ENCODE measurements at regions not wholly inside any gene's neighbourhood (a gene's known extent, or its start where the extent isn't known, plus 50 kb on each side); places are given as distances from the start of the nearest gene placed in this dataset.

DNA sequence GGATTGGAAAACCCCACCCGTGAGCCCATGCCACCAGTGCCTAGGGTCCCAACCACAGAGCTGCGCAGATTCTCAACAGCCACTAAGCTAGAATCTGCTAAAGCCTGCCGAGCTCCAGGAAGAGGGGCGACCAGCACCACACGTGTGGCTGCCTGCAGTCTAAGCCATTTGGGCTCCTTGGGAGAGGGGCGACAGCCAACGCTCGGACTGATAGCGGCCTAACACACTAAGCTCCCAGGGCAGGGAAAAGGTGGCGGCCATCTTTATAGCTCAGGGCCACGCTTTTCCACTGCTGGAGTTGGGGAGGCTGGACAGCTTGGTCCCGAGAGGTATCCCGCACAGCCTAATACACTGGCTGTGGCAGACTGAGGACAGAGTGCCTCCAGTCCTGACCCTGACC, 631.8 kb downstream of the CETN3 start:
- no peaks in the 10 kb centered on the region for H3K36me3 ChIP-seq (ENCODE audit: low read depth)

GRCh38 chr5:89769975-89770374, 639.6 kb downstream of the CETN3 start:
- Histone ChIP-seq H3K9me2 (ENCODE audit: insufficient read depth) (no peaks in the 10 kb centered on the region), H3K79me2 (ENCODE audit: insufficient read depth) (no peaks in the 10 kb centered on the region), H3K4me1 (ENCODE audit: insufficient read depth) (no peaks in the 10 kb centered on the region), H3K4me3 (no peak overlapping the region), H3K9me3 (ENCODE audit: low read depth) (no peaks in the 10 kb centered on the region), H3K27ac (no peak overlapping the region), H3K36me3 (ENCODE audit: low read depth) (no peaks in the 10 kb centered on the region), H4K20me1 (ENCODE audit: insufficient read depth) (no peaks in the 10 kb centered on the region; the same call in 1 of the 2 replicates), H2AFZ (no peak overlapping the region), H3K27me3 (replicated peaks; ENCODE audit: insufficient read depth) (no peaks in the 10 kb centered on the region), H3K4me2 (ENCODE audit: unreplicated experiment) (no peak overlapping the region), H3K9ac (no peak overlapping the region), H3F3A (ENCODE audit: insufficient read depth) (no peaks in the 10 kb centered on the region)
- in situ Hi-C loops (cut with MboI), result no loop called here
- peak; percentile 29 for DNase-seq
- no peak for TF ChIP-seq EZH2 (IDR thresholded peaks at IDR 0.05; ENCODE audit: insufficient read depth, poor library complexity, severe bottlenecking)
- WGBS, 2 experiments (ENCODE audit: low coverage in 1 of 2, low lambda C conversion rate in 2 of 2, missing lambda C conversion rate in 2 of 2), result 33 to 40% methylated on average over 2 of the region's 2 CpGs

More for the DNA sequence above, 631.8 kb downstream of the CETN3 start:
- 65 to 72% methylated on average over 13 of the region's 13 CpGs for WGBS, 2 experiments (ENCODE audit: low coverage in 1 of 2, low lambda C conversion rate in 2 of 2, missing lambda C conversion rate in 2 of 2)
- no peak overlapping the region for H3K4me3 ChIP-seq
- no peaks in the 10 kb centered on the region for H3K9me3 ChIP-seq (ENCODE audit: low read depth)
- in situ Hi-C loops (cut with MboI), result no loop called here
- no peak overlapping the region for H2AFZ ChIP-seq
- no peak overlapping the region for H3K4me2 ChIP-seq (ENCODE audit: unreplicated experiment)
- H3K27me3 ChIP-seq (replicated peaks; ENCODE audit: insufficient read depth), result no peaks in the 10 kb centered on the region
- DNase-seq, result no peak
- H3K4me1 ChIP-seq (ENCODE audit: insufficient read depth), result no peaks in the 10 kb centered on the region
- no peak for TF ChIP-seq EZH2 (IDR thresholded peaks at IDR 0.05; ENCODE audit: insufficient read depth, poor library complexity, severe bottlenecking)
- TF ChIP-seq EZH2phosphoT487 (IDR thresholded peaks at IDR 0.05; ENCODE audit: insufficient read depth, low read depth), result no peak
- no peaks in the 10 kb centered on the region; the same call in 1 of the 2 replicates for H4K20me1 ChIP-seq (ENCODE audit: insufficient read depth)
- H3K27ac ChIP-seq, result no peak overlapping the region
- H3F3A ChIP-seq (ENCODE audit: insufficient read depth), result no peaks in the 10 kb centered on the region
- no peak overlapping the region for H3K9ac ChIP-seq
- no peaks in the 10 kb centered on the region for H3K79me2 ChIP-seq (ENCODE audit: insufficient read depth)
- H3K9me2 ChIP-seq (ENCODE audit: insufficient read depth), result no peaks in the 10 kb centered on the region

- Histone ChIP-seq H3K27ac (no peak overlapping the region), H3K27me3 (replicated peaks; ENCODE audit: insufficient read depth) (no peaks in the 10 kb centered on the region), H2AFZ (no peak overlapping the region), H3K4me1 (ENCODE audit: insufficient read depth) (no peaks in the 10 kb centered on the region), H3K9ac (no peak overlapping the region), H4K20me1 (ENCODE audit: insufficient read depth) (no peaks in the 10 kb centered on the region), H3K4me3 (no peak overlapping the region), H3K4me2 (ENCODE audit: unreplicated experiment) (no peak overlapping the region), H3K9me2 (ENCODE audit: insufficient read depth) (no peaks in the 10 kb centered on the region), H3F3A (ENCODE audit: insufficient read depth) (no peaks in the 10 kb centered on the region), H3K36me3 (ENCODE audit: low read depth) (no peaks in the 10 kb centered on the region), H3K79me2 (ENCODE audit: insufficient read depth) (no peaks in the 10 kb centered on the region), H3K9me3 (ENCODE audit: low read depth) (no peaks in the 10 kb centered on the region)
- DNase-seq, result no peak
- TF ChIP-seq EZH2phosphoT487 (IDR thresholded peaks at IDR 0.05; ENCODE audit: insufficient read depth, low read depth) (no peak), EZH2 (IDR thresholded peaks at IDR 0.05; ENCODE audit: insufficient read depth, poor library complexity, severe bottlenecking) (no peak)
- in situ Hi-C loops (cut with MboI), result no loop called here
- 22 to 30% methylated on average over 1 of the region's 1 CpG for WGBS, 2 experiments (ENCODE audit: low coverage in 1 of 2, low lambda C conversion rate in 2 of 2, missing lambda C conversion rate in 2 of 2)
Measured at GRCh38 chr5:89759802-89760201, 649.8 kb downstream of the CETN3 start.

- no peak overlapping the region for H3K9ac ChIP-seq
- H3K4me3 ChIP-seq, result no peak overlapping the region
- H3K4me1 ChIP-seq (ENCODE audit: insufficient read depth), result no peaks in the 10 kb centered on the region
- no peaks in the 10 kb centered on the region for H3K9me3 ChIP-seq (ENCODE audit: low read depth)
- peak; percentile 3 for DNase-seq
- no peak overlapping the region for H3K27ac ChIP-seq
- H3K79me2 ChIP-seq (ENCODE audit: insufficient read depth), result no peaks in the 10 kb centered on the region
- no peaks in the 10 kb centered on the region for H3K9me2 ChIP-seq (ENCODE audit: insufficient read depth)
- H3K27me3 ChIP-seq (replicated peaks; ENCODE audit: insufficient read depth), result no peaks in the 10 kb centered on the region
- H3K4me2 ChIP-seq (ENCODE audit: unreplicated experiment), result no peak overlapping the region
- no peaks in the 10 kb centered on the region for H4K20me1 ChIP-seq (ENCODE audit: insufficient read depth)
- no peaks in the 10 kb centered on the region for H3F3A ChIP-seq (ENCODE audit: insufficient read depth)
- in situ Hi-C loops (cut with MboI), result no loop called here
- no peak overlapping the region for H2AFZ ChIP-seq
- no peaks in the 10 kb centered on the region for H3K36me3 ChIP-seq (ENCODE audit: low read depth)
- TF ChIP-seq EZH2phosphoT487 (IDR thresholded peaks at IDR 0.05; ENCODE audit: insufficient read depth, low read depth), result no peak
- no peak for TF ChIP-seq EZH2 (IDR thresholded peaks at IDR 0.05; ENCODE audit: insufficient read depth, poor library complexity, severe bottlenecking)
Measured at GRCh38 chr5:89758146-89758545, 651.4 kb downstream of the CETN3 start.

DNA sequence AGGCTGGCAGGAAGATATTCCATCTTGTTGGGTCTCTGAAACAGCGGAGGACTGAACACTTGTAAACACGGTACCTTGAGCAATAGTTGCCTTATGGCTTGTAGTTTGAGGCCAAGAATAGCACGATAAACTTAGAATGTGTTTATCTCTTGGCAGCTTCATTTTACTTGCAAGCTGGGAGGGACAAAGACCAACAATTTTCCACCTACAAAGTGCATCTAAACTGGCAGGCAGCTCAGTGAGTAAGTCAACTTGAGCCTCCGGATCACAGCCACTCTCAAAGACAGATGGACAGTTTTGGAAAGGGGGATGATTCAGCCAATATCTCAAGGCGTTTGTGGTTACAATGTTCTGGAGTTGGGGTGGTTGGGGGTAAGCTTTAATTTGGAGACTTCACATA, 652.6 kb downstream of the CETN3 start:
- no peaks in the 10 kb centered on the region for H3K9me3 ChIP-seq (ENCODE audit: low read depth)
- H3K4me1 ChIP-seq (ENCODE audit: insufficient read depth), result no peaks in the 10 kb centered on the region
- H2AFZ ChIP-seq, result no peak overlapping the region
- no peak overlapping the region for H3K9ac ChIP-seq
- no peaks in the 10 kb centered on the region for H4K20me1 ChIP-seq (ENCODE audit: insufficient read depth)
- H3K27ac ChIP-seq, result no peak overlapping the region
- H3F3A ChIP-seq (ENCODE audit: insufficient read depth), result no peaks in the 10 kb centered on the region
- H3K4me3 ChIP-seq, result no peak overlapping the region
- H3K9me2 ChIP-seq (ENCODE audit: insufficient read depth), result no peaks in the 10 kb centered on the region
- peak; percentile 9 for DNase-seq
- in situ Hi-C loops (cut with MboI), result no loop called here
- H3K36me3 ChIP-seq (ENCODE audit: low read depth), result no peaks in the 10 kb centered on the region
- 50 to 54% methylated on average over 5 of the region's 5 CpGs for WGBS, 2 experiments (ENCODE audit: low coverage in 1 of 2, low lambda C conversion rate in 2 of 2, missing lambda C conversion rate in 2 of 2)
- no peaks in the 10 kb centered on the region for H3K79me2 ChIP-seq (ENCODE audit: insufficient read depth)
- no peaks in the 10 kb centered on the region for H3K27me3 ChIP-seq (replicated peaks; ENCODE audit: insufficient read depth)
- no peak overlapping the region for H3K4me2 ChIP-seq (ENCODE audit: unreplicated experiment)
- TF ChIP-seq EZH2 (IDR thresholded peaks at IDR 0.05; ENCODE audit: insufficient read depth, poor library complexity, severe bottlenecking) (no peak), EZH2phosphoT487 (IDR thresholded peaks at IDR 0.05; ENCODE audit: insufficient read depth, low read depth) (no peak)
